ENCODE measurements at regions not wholly inside any gene's neighbourhood (a gene's known extent, or its start where the extent isn't known, plus 50 kb on each side); places are given as distances from the start of the nearest gene placed in this dataset.

DNA sequence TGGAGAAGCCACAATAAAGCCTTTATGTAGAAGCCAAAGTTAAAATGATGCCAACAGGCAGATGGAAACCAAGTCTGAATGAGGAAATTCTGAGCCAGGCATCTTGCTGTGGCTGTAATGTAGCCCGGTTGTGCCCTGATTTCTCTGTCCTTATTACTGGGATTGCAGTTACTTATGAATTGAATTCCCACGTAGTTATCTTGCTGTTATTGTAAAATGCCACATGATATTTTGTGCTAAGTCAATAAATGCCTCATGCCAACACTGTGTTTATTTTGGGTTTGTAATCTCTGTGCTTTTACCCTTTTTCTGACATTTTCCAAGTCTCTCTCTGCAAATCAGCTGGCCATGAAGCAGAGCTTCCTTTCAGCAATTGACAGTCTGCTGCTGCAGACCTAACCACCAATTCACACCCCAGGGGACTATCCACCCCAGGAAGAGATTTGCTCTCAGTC is 486.1 kb upstream of the GOLIM4 start:
- TF ChIP-seq, protein P1, sequence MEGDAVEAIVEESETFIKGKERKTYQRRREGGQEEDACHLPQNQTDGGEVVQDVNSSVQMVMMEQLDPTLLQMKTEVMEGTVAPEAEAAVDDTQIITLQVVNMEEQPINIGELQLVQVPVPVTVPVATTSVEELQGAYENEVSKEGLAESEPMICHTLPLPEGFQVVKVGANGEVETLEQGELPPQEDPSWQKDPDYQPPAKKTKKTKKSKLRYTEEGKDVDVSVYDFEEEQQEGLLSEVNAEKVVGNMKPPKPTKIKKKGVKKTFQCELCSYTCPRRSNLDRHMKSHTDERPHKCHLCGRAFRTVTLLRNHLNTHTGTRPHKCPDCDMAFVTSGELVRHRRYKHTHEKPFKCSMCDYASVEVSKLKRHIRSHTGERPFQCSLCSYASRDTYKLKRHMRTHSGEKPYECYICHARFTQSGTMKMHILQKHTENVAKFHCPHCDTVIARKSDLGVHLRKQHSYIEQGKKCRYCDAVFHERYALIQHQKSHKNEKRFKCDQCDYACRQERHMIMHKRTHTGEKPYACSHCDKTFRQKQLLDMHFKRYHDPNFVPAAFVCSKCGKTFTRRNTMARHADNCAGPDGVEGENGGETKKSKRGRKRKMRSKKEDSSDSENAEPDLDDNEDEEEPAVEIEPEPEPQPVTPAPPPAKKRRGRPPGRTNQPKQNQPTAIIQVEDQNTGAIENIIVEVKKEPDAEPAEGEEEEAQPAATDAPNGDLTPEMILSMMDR (IDR thresholded peaks at IDR 0.05; ENCODE audit: low read length) = no peak
- TF ChIP-seq EZH2 (optimal IDR thresholded peaks at IDR 0.05; ENCODE audit: low read depth, low read length) = no peak

All from MM.1S (cell line).